ENCODE measurements at regions not wholly inside any gene's neighbourhood (a gene's known extent, or its start where the extent isn't known, plus 50 kb on each side); places are given as distances from the start of the nearest gene placed in this dataset.

DNA sequence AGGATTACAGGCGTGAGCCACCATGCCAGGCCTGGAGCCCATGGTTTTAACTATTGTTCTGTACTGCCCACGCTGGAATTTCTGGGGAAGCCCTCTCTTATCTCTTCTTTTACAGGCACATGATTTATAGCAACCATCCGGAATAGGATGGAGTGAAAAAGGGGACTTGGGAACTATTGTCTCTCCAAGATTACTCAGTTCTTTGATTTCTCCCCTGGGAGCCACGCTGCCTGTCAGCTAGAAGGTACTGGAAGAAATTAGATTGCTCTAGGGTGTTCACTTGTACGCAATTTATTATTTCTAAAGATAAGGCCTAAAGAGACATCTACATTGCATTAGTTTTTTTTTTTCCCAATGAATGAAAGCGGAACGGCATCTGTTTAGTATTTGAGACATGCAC lies 65.6 kb upstream of the PTPRJ start:
- WGBS (ENCODE audit: insufficient coverage, low coverage, missing lambda C conversion rate), result 49% methylated on average over 7 of the region's 7 CpGs
- no peaks in the 10 kb centered on the region for H4K20me1 ChIP-seq (replicated peaks; ENCODE audit: control insufficient read depth, insufficient read depth, low read length)
- no peaks in the 10 kb centered on the region for H3K27me3 ChIP-seq (ENCODE audit: control insufficient read depth in 2 of 2, insufficient read depth in 2 of 2, low read length in 2 of 2)
- CTCF ChIA-PET (ENCODE audit: low intra/inter-chr PET ratio), result no interaction called here
- H3K79me2 ChIP-seq (ENCODE audit: control insufficient read depth, insufficient read depth, low read length), result no peaks in the 10 kb centered on the region
- peaks cover 32 to 51% of the 10 kb centered on the region in 2 experiments for H3K4me1 ChIP-seq (replicated peaks in 1 of 2; ENCODE audit: control insufficient read depth in 2 of 2, insufficient read depth in 2 of 2, low read length in 2 of 2)
- in situ Hi-C loops (cut with MboI) (no loop called here), intact Hi-C loops (cut with micrococcal nuclease) (no loop called here)
- H3K4me3 ChIP-seq, result no peak overlapping the region
- no peak overlapping the region for H2AFZ ChIP-seq (ENCODE audit: low read depth, low read length)
- POLR2A ChIA-PET, result no interaction called here
- H3K9ac ChIP-seq (ENCODE audit: insufficient read depth in 1 of 2, low read depth in 2 of 2, low read length in 2 of 2), result no peak overlapping the region
- DNase-seq (ENCODE audit: extremely low read depth in 1 of 4, low spot score in 3 of 4) (no peak), ATAC-seq (no peak), FAIRE-seq (no peak)
- H3K27ac ChIP-seq (ENCODE audit: extremely low read depth, low read depth, low read length), result no peak overlapping the region
- H3K36me3 ChIP-seq (ENCODE audit: control insufficient read depth, insufficient read depth, low read length), result no peaks in the 10 kb centered on the region
- H3K9me3 ChIP-seq (replicated peaks; ENCODE audit: control insufficient read depth, insufficient read depth, low read depth, low read length), result no peaks in the 10 kb centered on the region
- H3K4me2 ChIP-seq (ENCODE audit: insufficient read depth, low read length), result no peak overlapping the region
- no TSS peak for BruUV-seq (replicated peaks)
- H3K9me1 ChIP-seq (ENCODE audit: control insufficient read depth, insufficient read depth, low read length), result no peaks in the 10 kb centered on the region
- TF ChIP-seq, protein P1, sequence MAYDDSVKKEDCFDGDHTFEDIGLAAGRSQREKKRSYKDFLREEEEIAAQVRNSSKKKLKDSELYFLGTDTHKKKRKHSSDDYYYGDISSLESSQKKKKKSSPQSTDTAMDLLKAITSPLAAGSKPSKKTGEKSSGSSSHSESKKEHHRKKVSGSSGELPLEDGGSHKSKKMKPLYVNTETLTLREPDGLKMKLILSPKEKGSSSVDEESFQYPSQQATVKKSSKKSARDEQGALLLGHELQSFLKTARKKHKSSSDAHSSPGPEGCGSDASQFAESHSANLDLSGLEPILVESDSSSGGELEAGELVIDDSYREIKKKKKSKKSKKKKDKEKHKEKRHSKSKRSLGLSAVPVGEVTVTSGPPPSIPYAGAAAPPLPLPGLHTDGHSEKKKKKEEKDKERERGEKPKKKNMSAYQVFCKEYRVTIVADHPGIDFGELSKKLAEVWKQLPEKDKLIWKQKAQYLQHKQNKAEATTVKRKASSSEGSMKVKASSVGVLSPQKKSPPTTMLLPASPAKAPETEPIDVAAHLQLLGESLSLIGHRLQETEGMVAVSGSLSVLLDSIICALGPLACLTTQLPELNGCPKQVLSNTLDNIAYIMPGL (CRISPR knock-in tag; IDR thresholded peaks at IDR 0.05), result no peak
- TF ChIP-seq ZNF583 (CRISPR knock-in tag; IDR thresholded peaks at IDR 0.05) (no peak), DIDO1 (tag; IDR thresholded peaks at IDR 0.05; ENCODE audit: low read depth) (no peak), POLR2H (tag; IDR thresholded peaks at IDR 0.05; ENCODE audit: low read depth) (no peak), BCL6 (CRISPR knock-in tag; IDR thresholded peaks at IDR 0.05) (no peak), ZNF224 (CRISPR knock-in tag; IDR thresholded peaks at IDR 0.05) (no peak), TFAM (CRISPR knock-in tag; conservative IDR thresholded peaks at IDR 0.05) (no peak), SMAD4 (CRISPR knock-in tag; conservative IDR thresholded peaks at IDR 0.05) (no peak), MEIS2 (IDR thresholded peaks at IDR 0.05; ENCODE audit: partially characterized antibody) (peak; percentile 87), POLR2B (IDR thresholded peaks at IDR 0.05; ENCODE audit: low read depth, partially characterized antibody) (no peak), SOX6 (IDR thresholded peaks at IDR 0.05) (peak; percentile 82), SP1 (CRISPR knock-in tag; IDR thresholded peaks at IDR 0.05) (no peak), ZNF165 (CRISPR knock-in tag; IDR thresholded peaks at IDR 0.05; ENCODE audit: borderline replicate concordance) (no peak), KLF13 (tag; IDR thresholded peaks at IDR 0.05; ENCODE audit: borderline replicate concordance, low read depth) (no peak), ZNF586 (CRISPR knock-in tag; conservative IDR thresholded peaks at IDR 0.05) (no peak), CTBP1 (IDR thresholded peaks at IDR 0.05; ENCODE audit: borderline replicate concordance) (peak; percentile 19; the same call in 1 of the 2 replicates), ZNF121 (CRISPR knock-in tag; conservative IDR thresholded peaks at IDR 0.05) (no peak)
- TF ChIP-seq, protein P2, sequence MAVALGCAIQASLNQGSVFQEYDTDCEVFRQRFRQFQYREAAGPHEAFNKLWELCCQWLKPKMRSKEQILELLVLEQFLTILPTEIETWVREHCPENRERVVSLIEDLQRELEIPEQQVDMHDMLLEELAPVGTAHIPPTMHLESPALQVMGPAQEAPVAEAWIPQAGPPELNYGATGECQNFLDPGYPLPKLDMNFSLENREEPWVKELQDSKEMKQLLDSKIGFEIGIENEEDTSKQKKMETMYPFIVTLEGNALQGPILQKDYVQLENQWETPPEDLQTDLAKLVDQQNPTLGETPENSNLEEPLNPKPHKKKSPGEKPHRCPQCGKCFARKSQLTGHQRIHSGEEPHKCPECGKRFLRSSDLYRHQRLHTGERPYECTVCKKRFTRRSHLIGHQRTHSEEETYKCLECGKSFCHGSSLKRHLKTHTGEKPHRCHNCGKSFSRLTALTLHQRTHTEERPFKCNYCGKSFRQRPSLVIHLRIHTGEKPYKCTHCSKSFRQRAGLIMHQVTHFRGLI (CRISPR knock-in tag; IDR thresholded peaks at IDR 0.05), result no peak
- TF ChIP-seq, protein P3, sequence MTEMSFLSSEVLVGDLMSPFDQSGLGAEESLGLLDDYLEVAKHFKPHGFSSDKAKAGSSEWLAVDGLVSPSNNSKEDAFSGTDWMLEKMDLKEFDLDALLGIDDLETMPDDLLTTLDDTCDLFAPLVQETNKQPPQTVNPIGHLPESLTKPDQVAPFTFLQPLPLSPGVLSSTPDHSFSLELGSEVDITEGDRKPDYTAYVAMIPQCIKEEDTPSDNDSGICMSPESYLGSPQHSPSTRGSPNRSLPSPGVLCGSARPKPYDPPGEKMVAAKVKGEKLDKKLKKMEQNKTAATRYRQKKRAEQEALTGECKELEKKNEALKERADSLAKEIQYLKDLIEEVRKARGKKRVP (CRISPR knock-in tag; IDR thresholded peaks at IDR 0.05), result no peak

Data from K562 (cell line).